Brain microvascular endothelial cell (primary cell): ENCODE measurements at regions not wholly inside any gene's neighbourhood (a gene's known extent, or its start where the extent isn't known, plus 50 kb on each side); places are given as distances from the start of the nearest gene placed in this dataset.
"Not testable (repeated sequence)": the region's sequence is repeated elsewhere in the genome, so short reads cannot be mapped to it uniquely, and the experiment has no call there.

Experiments used
- DNase-seq: peaks from one replicate; pipeline ENCODE4 v3.0.0-alpha.2; 2020
- H3K27ac ChIP-seq: fragments of 250-450 bp; sonication (Bioruptor Pico); 2 replicates; pipeline ENCODE4 v1.5.1; 2020; ENCODE audit warnings: mild to moderate bottlenecking, moderate library complexity
- H3K27me3 ChIP-seq: fragments of 250-450 bp; sonication (Bioruptor Pico); replicated peaks from 2 replicates; pipeline ENCODE4 v1.5.1; 2020; ENCODE audit warnings: mild to moderate bottlenecking
- H3K36me3 ChIP-seq: fragments of 250-450 bp; sonication (Bioruptor Pico); replicated peaks from 2 replicates; pipeline ENCODE4 v1.5.1; 2020; ENCODE audit warnings: mild to moderate bottlenecking
- H3K4me3 ChIP-seq: 2 replicates; pipeline ENCODE4 v1.5.1; 2011; ENCODE audit warnings: low read depth, mild to moderate bottlenecking, control low read depth, low read length, moderate library complexity
- CTCF ChIP-seq: IDR thresholded peaks from 2 replicates; pipeline ENCODE4 v1.5.1; 2011; ENCODE audit warnings: low read depth, mild to moderate bottlenecking, moderate library complexity, low read length, control low read depth, inconsistent platforms; ENCODE audit errors: missing control alignments
- in situ Hi-C: cut with HindIII; loops from 2 replicates; pipeline ENCODE4 v1.10.0; 2017; ENCODE audit warnings: low sequenced_read_pairs, low pct_ligation_motif_present

GRCh38 chr2:81389203-81389602 is 1084.7 kb upstream of the LRRTM1 start:
- Histone ChIP-seq H3K27ac (no peak overlapping the region), H3K36me3 (no peaks in the 10 kb centered on the region), H3K4me3 (no peak overlapping the region), H3K27me3 (no peaks in the 10 kb centered on the region)
- in situ Hi-C loops = no loop called here
- no peak for TF ChIP-seq CTCF
- no peak for DNase-seq

- H3K27me3 ChIP-seq = no peaks in the 10 kb centered on the region
- in situ Hi-C loops = no loop called here
- DNase-seq = no peak
- no peak overlapping the region for H3K27ac ChIP-seq
- no peaks in the 10 kb centered on the region for H3K36me3 ChIP-seq
- TF ChIP-seq CTCF = no peak
- no peak overlapping the region for H3K4me3 ChIP-seq
Measured at GRCh38 chr2:81363800-81364199, 1059.2 kb upstream of the LRRTM1 start.

GRCh38 chr2:81362468-81362867 is 1057.9 kb upstream of the LRRTM1 start:
- H3K27ac ChIP-seq, H3K36me3 ChIP-seq, in situ Hi-C loops, DNase-seq, H3K4me3 ChIP-seq, H3K27me3 ChIP-seq: not testable (repeated sequence)

- no peak for TF ChIP-seq CTCF
- no peak for DNase-seq
- Histone ChIP-seq H3K27ac (no peak overlapping the region), H3K36me3 (no peaks in the 10 kb centered on the region), H3K27me3 (no peaks in the 10 kb centered on the region), H3K4me3 (no peak overlapping the region)
- in situ Hi-C loops = no loop called here
Measured at GRCh38 chr2:81355436-81355835, 1050.9 kb upstream of the LRRTM1 start.

- in situ Hi-C loops = no loop called here
- Histone ChIP-seq H3K36me3 (no peaks in the 10 kb centered on the region), H3K4me3 (no peak overlapping the region), H3K27ac (no peak overlapping the region), H3K27me3 (no peaks in the 10 kb centered on the region)
- no peak for TF ChIP-seq CTCF
- DNase-seq = no peak
Measured at GRCh38 chr2:81334046-81334445, 1029.5 kb upstream of the LRRTM1 start.

- Histone ChIP-seq H3K27ac (no peak overlapping the region), H3K4me3 (no peak overlapping the region), H3K36me3 (no peaks in the 10 kb centered on the region), H3K27me3 (no peaks in the 10 kb centered on the region)
- in situ Hi-C loops = no loop called here
- no peak for TF ChIP-seq CTCF
- DNase-seq = no peak
Measured at GRCh38 chr2:81328968-81329367, 1024.4 kb upstream of the LRRTM1 start.
